K562 (cell line): ENCODE measurements at regions not wholly inside any gene's neighbourhood (a gene's known extent, or its start where the extent isn't known, plus 50 kb on each side); places are given as distances from the start of the nearest gene placed in this dataset.

ENCODE experiments used
- ATAC-seq: fragments of 200-7000 bp; cut with Tn5 transposase; 3 replicates; pipeline ENCODE4 v1.9.1; 2020; ENCODE audit warnings: moderate library complexity
- BruUV-seq: library from RNA; stranded (reverse); fragments of 400-500 nt; replicated peaks from 2 replicates; lab custom pipeline; 2021; lab: Mats Ljungman, UMichigan
- CTCF ChIA-PET: fragments of 300-600 bp; formaldehyde crosslinking; extraction: SDS; loops from one replicate; lab custom pipeline; 2021; ENCODE audit warnings: low intra/inter-chr PET ratio; lab: Yijun Ruan, JAX
- POLR2A ChIA-PET: fragments of 300-600, 350-650 bp; sonication (Branson Sonifier 250); formaldehyde crosslinking; extraction: SDS; loops from one replicate; lab custom pipeline; 2021; ENCODE audit warnings: antibody characterized with exemption, inconsistent platforms; lab: Yijun Ruan, JAX
- DNase-seq, 4 experiments: peaks; one replicate each; pipeline versions ENCODE4 v3.0.0 to v3.0.0-alpha.2; 2011 to 2018; ENCODE audit warnings: low spot score in 3 of 4, mixed read lengths in 3 of 4; ENCODE audit errors: extremely low read depth in 1 of 4
- FAIRE-seq: peaks from 2 replicates; lab custom pipeline; 2011; peaks lifted over from hg19 to GRCh38; lab: Jason Lieb, UNC
- H2AFZ ChIP-seq: 2 replicates; pipeline ENCODE4 v1.6.0; 2011; ENCODE audit warnings: low read depth, low read length, control low read depth, inconsistent platforms
- H3K27ac ChIP-seq: fragments of 200-600 bp; 3 replicates; pipeline ENCODE4 v1.8.0; 2011; ENCODE audit warnings: low read depth, mild to moderate bottlenecking, control low read depth, inconsistent platforms, low read length, moderate library complexity, mixed read lengths; ENCODE audit errors: extremely low read depth
- H3K27me3 ChIP-seq, 2 experiments: fragments of 300-600 bp in 1 of 2; 2 replicates in 1 of 2; 3 replicates in 1 of 2; pipeline versions ENCODE4 v1.6.0 to v1.8.0; 2011; ENCODE audit warnings: inconsistent platforms in 2 of 2, low read length in 2 of 2, mild to moderate bottlenecking in 1 of 2, mixed read lengths in 1 of 2, moderate library complexity in 1 of 2; ENCODE audit not compliant: control insufficient read depth in 2 of 2, insufficient read depth in 2 of 2
- H3K36me3 ChIP-seq: fragments of 300-600 bp; 3 replicates; pipeline ENCODE4 v1.8.0; 2011; ENCODE audit warnings: mild to moderate bottlenecking, low read length, inconsistent platforms; ENCODE audit not compliant: control insufficient read depth, insufficient read depth
- H3K4me1 ChIP-seq, 2 experiments: fragments of 200-600 bp in 1 of 2; replicated peaks in 1 of 2; 2 replicates in 1 of 2; 3 replicates in 1 of 2; pipeline versions ENCODE4 v1.5.1 to v1.8.0; 2011; ENCODE audit warnings: inconsistent platforms in 2 of 2, low read length in 2 of 2, mild to moderate bottlenecking in 1 of 2, mixed read lengths in 1 of 2, moderate library complexity in 1 of 2; ENCODE audit not compliant: control insufficient read depth in 2 of 2, insufficient read depth in 2 of 2
- H3K4me2 ChIP-seq: 2 replicates; pipeline ENCODE4 v1.6.1; 2011; ENCODE audit warnings: low read length, control low read depth, inconsistent platforms, mixed read lengths; ENCODE audit not compliant: insufficient read depth
- H3K4me3 ChIP-seq: fragments of 200-600 bp; sonication (generic), shearing (Covaris generic); 2 replicates; pipeline ENCODE4 v1.5.1; 2016; ENCODE audit warnings: control low read depth, inconsistent platforms
- H3K79me2 ChIP-seq: fragments of 200-600 bp; 3 replicates; pipeline ENCODE4 v1.8.0; 2011; ENCODE audit warnings: low read length, inconsistent platforms; ENCODE audit not compliant: control insufficient read depth, insufficient read depth
- H3K9ac ChIP-seq, 2 experiments: 2 replicates each; pipeline versions ENCODE4 v1.6.0 to v1.6.1; 2011; ENCODE audit warnings: low read depth in 2 of 2, low read length in 2 of 2, control low read depth in 1 of 2, inconsistent platforms in 1 of 2, mild to moderate bottlenecking in 1 of 2, mixed read lengths in 1 of 2; ENCODE audit not compliant: insufficient read depth in 1 of 2
- H3K9me1 ChIP-seq: one replicate; pipeline ENCODE4 v1.6.0; 2011; ENCODE audit warnings: inconsistent platforms, mild to moderate bottlenecking, low read length, moderate library complexity; ENCODE audit not compliant: control insufficient read depth, insufficient read depth
- H3K9me3 ChIP-seq: replicated peaks from 2 replicates; pipeline ENCODE4 v1.5.1; 2011; ENCODE audit warnings: low read depth, low read length, inconsistent platforms; ENCODE audit not compliant: control insufficient read depth, insufficient read depth
- H4K20me1 ChIP-seq: replicated peaks from 2 replicates; pipeline ENCODE4 v1.6.1; 2011; ENCODE audit warnings: low read length, inconsistent platforms, mixed read lengths; ENCODE audit not compliant: control insufficient read depth, insufficient read depth
- CBFB ChIP-seq: sonication (generic); formaldehyde crosslinking; IDR thresholded peaks from 2 replicates; pipeline ENCODE4 v1.4.0; 2020; ENCODE audit warnings: mild to moderate bottlenecking, missing genetic modification reagents
- CSDE1 ChIP-seq, 2 experiments: fragments of 450-650 bp; IDR thresholded peaks; 2 replicates each; pipeline ENCODE4 v1.6.1; 2016; ENCODE audit warnings: mild to moderate bottlenecking in 1 of 2
- FOXJ2 ChIP-seq: fragments of 200-800 bp; sonication (Bioruptor generic); IDR thresholded peaks from 2 replicates; pipeline ENCODE4 v1.6.1; 2016; ENCODE audit warnings: missing genetic modification characterization, missing compliant biosample characterization
- GATAD2A ChIP-seq: fragments of 450-650 bp; IDR thresholded peaks from 2 replicates; pipeline ENCODE4 v1.6.1; 2017
- GATAD2B ChIP-seq: fragments of 450-650 bp; IDR thresholded peaks from 2 replicates; pipeline ENCODE4 v1.6.1; 2017; ENCODE audit warnings: mild to moderate bottlenecking, borderline replicate concordance
- HSF4 ChIP-seq: fragments of 250-450 bp; sonication (Bioruptor Pico); IDR thresholded peaks from 2 replicates; pipeline ENCODE4 v2.1.2; 2022; ENCODE audit warnings: mild to moderate bottlenecking, moderate library complexity, borderline replicate concordance
- KLF10 ChIP-seq: fragments of 250-450 bp; sonication (Bioruptor Pico); IDR thresholded peaks from 2 replicates; pipeline ENCODE4 v1.6.1; 2021; ENCODE audit warnings: matching md5 sums
- MBD2 ChIP-seq: sonication (generic); IDR thresholded peaks from 2 replicates; pipeline ENCODE4 v1.6.1; 2016; ENCODE audit warnings: low read depth, borderline replicate concordance
- MTA2 ChIP-seq: fragments of 450-650 bp; IDR thresholded peaks from 2 replicates; pipeline ENCODE4 v1.6.1; 2016; ENCODE audit warnings: low read depth
- NCOA1 ChIP-seq: fragments of 450-650 bp; IDR thresholded peaks from 2 replicates; pipeline ENCODE4 v1.6.1; 2016; ENCODE audit warnings: low read depth
- SIRT6 ChIP-seq: IDR thresholded peaks from one replicate; pipeline ENCODE4 v1.6.1; 2012; ENCODE audit warnings: low read depth, mild to moderate bottlenecking, control low read depth, inconsistent platforms, low read length, moderate library complexity
- TEAD1 ChIP-seq, 2 experiments: fragments of 450-650 bp in 1 of 2; sonication (generic) in 1 of 2; formaldehyde crosslinking; IDR thresholded peaks; 2 replicates each; pipeline versions ENCODE4 v1.4.0 to v1.8.0; 2020 to 2022; ENCODE audit warnings: mild to moderate bottlenecking in 2 of 2, missing genetic modification reagents in 1 of 2
- ZFPM2 ChIP-seq: fragments of 250-450 bp; sonication (Bioruptor Pico); IDR thresholded peaks from 2 replicates; pipeline ENCODE4 v1.5.1; 2022; ENCODE audit warnings: mild to moderate bottlenecking
- ZNF134 ChIP-seq: fragments of 250-450 bp; sonication (Bioruptor Pico); conservative IDR thresholded peaks from 2 replicates; pipeline ENCODE4 v1.4.0; 2020
- ZNF224 ChIP-seq: sonication (generic); formaldehyde crosslinking; IDR thresholded peaks from 2 replicates; pipeline ENCODE4 v1.8.0; 2022; ENCODE audit warnings: mild to moderate bottlenecking, missing genetic modification reagents
- ZNF239 ChIP-seq: fragments of 250-450 bp; sonication (Bioruptor Pico); IDR thresholded peaks from 2 replicates; pipeline ENCODE4 v1.4.0; 2020; ENCODE audit warnings: mild to moderate bottlenecking
- ZNF318 ChIP-seq, 2 experiments: fragments of 450-650 bp; IDR thresholded peaks; 2 replicates each; pipeline ENCODE4 v1.6.1; 2016; ENCODE audit warnings: mild to moderate bottlenecking in 2 of 2, borderline replicate concordance in 1 of 2, low read depth in 1 of 2, moderate library complexity in 1 of 2
- ZNF695 ChIP-seq: fragments of 450-650 bp; formaldehyde crosslinking; IDR thresholded peaks from 2 replicates; pipeline ENCODE4 v1.4.0; 2020; ENCODE audit warnings: mild to moderate bottlenecking, moderate library complexity
- ZSCAN29 ChIP-seq: fragments of 450-650 bp; IDR thresholded peaks from 2 replicates; pipeline ENCODE4 v1.6.1; 2017
- whole genome bisulfite sequencing: fragments of 100-300 bp; shearing (Covaris generic); methylation state at CpG from one replicate; pipeline ENCODE4 v1.1.6; 2016; ENCODE audit warnings: low coverage, mixed read lengths; ENCODE audit not compliant: insufficient coverage; ENCODE audit errors: missing lambda C conversion rate; 5-methylcytosine and 5-hydroxymethylcytosine counted together
- in situ Hi-C: fragments of 300-500 bp; cut with MboI; formaldehyde crosslinking; loops from 4 replicates; pipeline ENCODE4 v1.15.0; 2018; ENCODE audit warnings: inconsistent platforms, mixed read lengths
- intact Hi-C: fragments of 100-400 bp; cut with micrococcal nuclease; formaldehyde crosslinking; loops from 2 replicates; pipeline ENCODE4 v1.14.2; 2022

GRCh38 chr1:116454940-116455339 is 81.9 kb downstream of the ATP1A1 start:
- Histone ChIP-seq H3K27me3 (no peaks in the 10 kb centered on the region), H3K4me1 (peaks cover 0 to under 1% of the 10 kb centered on the region in 2 experiments; a peak in 1 of 5 replicates), H4K20me1 (no peaks in the 10 kb centered on the region), H3K27ac (no peak overlapping the region), H2AFZ (0 out of 2 replicates have a peak overlapping the region, but pooled peaks have one; percentile 17), H3K9ac (0 out of 4 replicates have a peak overlapping the region, but pooled peaks of 1 of the 2 experiments have one; percentile 9), H3K36me3 (no peaks in the 10 kb centered on the region), H3K4me3 (no peak overlapping the region), H3K9me3 (no peaks in the 10 kb centered on the region), H3K4me2 (no peak overlapping the region), H3K9me1 (no peaks in the 10 kb centered on the region), H3K79me2 (no peaks in the 10 kb centered on the region)
- no peak for FAIRE-seq
- ATAC-seq: peak; percentile 12; the same call in 2 of the 3 replicates
- in situ Hi-C loops (no loop called here), intact Hi-C loops (no loop called here)
- ChIA-PET CTCF (no interaction called here), POLR2A (interaction anchor here (1.5 kb wide), 1 partner anchor 11 kb away, joined by 7 read pairs; no protein-coding TSS in a partner anchor)
- BruUV-seq: no TSS peak
- no peak for DNase-seq
- 10% methylated on average over 3 of the region's 3 CpGs for WGBS
- TF ChIP-seq ZNF695 (CRISPR knock-in tag) (no peak), ZNF239 (no peak), FOXJ2 (no peak), MTA2 (no peak), SIRT6 (no peak), ZSCAN29 (no peak), ZNF318 (IDR thresholded peaks at IDR 0.05; ENCODE audit: borderline replicate concordance in 1 of 2, low read depth in 1 of 2) (no peak), ZNF134 (CRISPR knock-in tag) (no peak), NCOA1 (no peak), ZNF224 (CRISPR knock-in tag) (no peak), CSDE1 (IDR thresholded peaks at IDR 0.05) (no peak), MBD2 (no peak), TEAD1 (CRISPR knock-in tag; IDR thresholded peaks at IDR 0.05) (no peak), GATAD2B (no peak), HSF4 (no peak), CBFB (no peak), KLF10 (CRISPR knock-in tag) (no peak), GATAD2A (no peak), ZFPM2 (CRISPR knock-in tag) (no peak)
